Testis (tissue), 2 donors: ENCODE measurements at regions not wholly inside any gene's neighbourhood (a gene's known extent, or its start where the extent isn't known, plus 50 kb on each side); places are given as distances from the start of the nearest gene placed in this dataset.

Experiments used
- DNase-seq: peaks from one replicate; pipeline ENCODE4 v3.0.0-alpha.2; 2019
- H3K27ac ChIP-seq, 2 donors: fragments of 200-600 bp; sonication (generic); one replicate each; pipeline ENCODE4 v1.5.1; 2019
- H3K27me3 ChIP-seq: fragments of 200-600 bp; sonication (generic); one replicate; pipeline ENCODE4 v1.5.1; 2019
- H3K36me3 ChIP-seq: fragments of 200-600 bp; sonication (generic); one replicate; pipeline ENCODE4 v1.5.1; 2017; ENCODE audit warnings: low read depth; ENCODE audit errors: missing control alignments
- H3K4me1 ChIP-seq: fragments of 200-600 bp; sonication (generic); one replicate; pipeline ENCODE4 v1.5.1; 2019
- H3K4me3 ChIP-seq, 2 donors: fragments of 200-600 bp; sonication (generic); one replicate each; pipeline ENCODE4 v1.5.1; 2017 to 2019
- H3K9me3 ChIP-seq: fragments of 200-600 bp; sonication (generic); one replicate; pipeline ENCODE4 v1.5.1; 2017
- CTCF ChIP-seq, 3 experiments: fragments of 450-650 bp in 2 of 3; fragments of 200-600 bp in 1 of 3; sonication (generic) in 1 of 3; IDR thresholded peaks; one replicate each; pipeline ENCODE4 v1.5.1; 2016 to 2019; ENCODE audit warnings: antibody characterized with exemption in 3 of 3, mild to moderate bottlenecking in 2 of 3, moderate library complexity in 1 of 3
- POLR2A ChIP-seq: fragments of 450-650 bp; IDR thresholded peaks from one replicate; pipeline ENCODE4 v1.6.1; 2017; ENCODE audit warnings: antibody characterized with exemption, mild to moderate bottlenecking, moderate library complexity
- WGBS, 2 donors: methylation state at CpG; one replicate each; pipeline ENCODE4 v1.1.5; 2018; 5-methylcytosine and 5-hydroxymethylcytosine counted together
- intact Hi-C: fragments of 100-400 bp; cut with DNase I; formaldehyde crosslinking; loops from one replicate; pipeline ENCODE4 v1.15.1; 2023; ENCODE audit warnings: low total_unique reads

- Histone ChIP-seq H3K9me3 (no peaks in the 10 kb centered on the region), H3K36me3 (no peaks in the 10 kb centered on the region), H3K4me1 (no peaks in the 10 kb centered on the region), H3K27ac (no peak overlapping the region), H3K27me3 (no peaks in the 10 kb centered on the region), H3K4me3 (no peak overlapping the region)
- no peak for TF ChIP-seq POLR2A
- TF ChIP-seq CTCF (IDR thresholded peaks at IDR 0.05) = no peak
- DNase-seq = no peak
- intact Hi-C loops = no loop called here
- 76 to 77% methylated on average over 6 of the region's 6 CpGs for WGBS, 2 donors
These were observed 280.2 kb downstream of the CDK5RAP2 start for GRCh38 chr9:120299785-120300184.

- Histone ChIP-seq H3K4me1 (no peaks in the 10 kb centered on the region), H3K27ac (no peak overlapping the region), H3K27me3 (no peaks in the 10 kb centered on the region), H3K36me3 (no peaks in the 10 kb centered on the region), H3K9me3 (no peaks in the 10 kb centered on the region), H3K4me3 (no peak overlapping the region)
- DNase-seq = no peak
- WGBS, 2 donors = 74 to 75% methylated on average over 4 of the region's 4 CpGs
- intact Hi-C loops = no loop called here
- no peak for TF ChIP-seq CTCF (IDR thresholded peaks at IDR 0.05)
- TF ChIP-seq POLR2A = no peak
These were observed 286.0 kb downstream of the CDK5RAP2 start for GRCh38 chr9:120294003-120294402.

GRCh38 chr9:120292606-120293005 is 287.4 kb downstream of the CDK5RAP2 start:
- Histone ChIP-seq H3K27me3 (no peaks in the 10 kb centered on the region), H3K36me3 (no peaks in the 10 kb centered on the region), H3K4me3 (no peak overlapping the region), H3K9me3 (no peaks in the 10 kb centered on the region), H3K27ac (no peak overlapping the region), H3K4me1 (no peaks in the 10 kb centered on the region)
- DNase-seq = no peak
- TF ChIP-seq POLR2A (no peak), CTCF (IDR thresholded peaks at IDR 0.05) (no peak)
- 0% methylated on average over 1 of the region's 1 CpG for WGBS, 2 donors
- intact Hi-C loops = no loop called here

- WGBS, 2 donors = 81 to 88% methylated on average over 3 of the region's 3 CpGs
- no peak for DNase-seq
- Histone ChIP-seq H3K4me3 (no peak overlapping the region), H3K36me3 (no peaks in the 10 kb centered on the region), H3K4me1 (no peaks in the 10 kb centered on the region), H3K9me3 (no peaks in the 10 kb centered on the region), H3K27ac (no peak overlapping the region), H3K27me3 (no peaks in the 10 kb centered on the region)
- intact Hi-C loops = no loop called here
- no peak for TF ChIP-seq CTCF (IDR thresholded peaks at IDR 0.05)
- no peak for TF ChIP-seq POLR2A
These were observed 288.9 kb downstream of the CDK5RAP2 start for GRCh38 chr9:120291050-120291449.

GRCh38 chr9:120289990-120290975 is 289.7 kb downstream of the CDK5RAP2 start:
- H3K4me3 ChIP-seq = no peak overlapping the region
- no peaks in the 10 kb centered on the region for H3K36me3 ChIP-seq
- no peaks in the 10 kb centered on the region for H3K27me3 ChIP-seq
- TF ChIP-seq CTCF (IDR thresholded peaks at IDR 0.05) = no peak
- TF ChIP-seq POLR2A = no peak
- intact Hi-C loops = no loop called here
- H3K27ac ChIP-seq = no peak overlapping the region
- H3K4me1 ChIP-seq = no peaks in the 10 kb centered on the region
- no peak for DNase-seq
- WGBS, 2 donors = 62 to 72% methylated on average over 7 to 9 of the region's 9 CpGs
- H3K9me3 ChIP-seq = no peaks in the 10 kb centered on the region
